Lung microvascular endothelial cell (primary cell): ENCODE measurements at regions not wholly inside any gene's neighbourhood (a gene's known extent, or its start where the extent isn't known, plus 50 kb on each side); places are given as distances from the start of the nearest gene placed in this dataset.
"Not testable (repeated sequence)": the region's sequence is repeated elsewhere in the genome, so short reads cannot be mapped to it uniquely, and the experiment has no call there.

Experiments
- DNase-seq, 2 donors: peaks; one replicate each; pipeline versions ENCODE4 v3.0.0 to v3.0.0-alpha.2; 2010; ENCODE audit warnings: low read depth in 2 of 2

DNA sequence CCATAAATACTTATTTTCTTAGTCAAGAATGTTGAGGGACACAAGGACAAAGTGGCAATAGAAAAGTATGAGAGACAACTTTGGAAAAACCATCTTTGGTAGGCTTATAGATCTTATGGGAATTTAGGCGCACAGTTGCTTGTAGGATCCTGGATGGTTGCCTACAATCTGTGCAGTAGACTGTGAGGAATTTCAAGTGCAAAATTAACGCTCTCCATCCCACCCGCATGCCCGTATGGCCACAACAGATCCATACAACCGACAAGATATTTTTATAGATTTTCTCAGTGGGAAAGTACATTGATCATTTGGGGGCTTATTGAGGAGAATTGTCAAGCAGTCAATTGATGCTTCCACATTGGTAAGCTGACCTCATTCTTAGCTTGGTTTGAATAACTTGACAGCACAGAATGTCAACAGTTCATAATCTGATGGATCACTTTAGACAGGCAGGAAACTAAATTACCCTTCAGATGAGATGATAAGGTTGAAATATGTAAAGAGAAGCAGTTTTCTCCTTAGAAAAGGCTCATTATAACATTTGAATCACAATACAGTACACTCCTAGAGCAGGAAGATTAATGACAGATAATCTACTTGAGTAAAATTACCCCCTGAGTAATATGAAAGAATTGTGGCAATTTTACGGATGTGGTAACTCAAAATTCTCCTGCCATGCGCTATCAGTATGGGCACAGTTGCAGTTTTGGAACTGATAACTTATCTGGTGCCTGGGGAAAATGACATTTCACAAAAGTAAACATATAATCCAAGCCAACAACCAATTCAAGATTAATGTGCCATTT is 479.7 kb downstream of the KIF20B start:
- DNase-seq, result no peak

DNA sequence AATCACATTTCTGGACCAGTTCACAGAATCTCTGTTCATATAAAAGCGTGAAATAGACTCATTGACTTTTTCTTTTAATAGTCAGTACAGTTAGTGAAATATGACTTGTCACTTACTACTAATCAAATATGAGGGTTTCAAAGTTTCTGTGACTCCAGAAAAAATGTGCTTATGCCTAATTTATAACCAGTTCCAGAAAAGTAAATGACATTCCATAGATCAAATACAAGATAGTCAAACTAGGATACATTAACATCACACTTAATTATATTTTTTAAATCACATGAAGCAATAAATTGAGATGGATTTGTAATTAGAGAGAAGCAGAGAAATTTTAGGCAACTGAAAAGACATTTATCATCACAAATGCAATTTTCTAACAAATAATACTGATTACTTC is 491.4 kb downstream of the KIF20B start:
- no peak for DNase-seq

DNA sequence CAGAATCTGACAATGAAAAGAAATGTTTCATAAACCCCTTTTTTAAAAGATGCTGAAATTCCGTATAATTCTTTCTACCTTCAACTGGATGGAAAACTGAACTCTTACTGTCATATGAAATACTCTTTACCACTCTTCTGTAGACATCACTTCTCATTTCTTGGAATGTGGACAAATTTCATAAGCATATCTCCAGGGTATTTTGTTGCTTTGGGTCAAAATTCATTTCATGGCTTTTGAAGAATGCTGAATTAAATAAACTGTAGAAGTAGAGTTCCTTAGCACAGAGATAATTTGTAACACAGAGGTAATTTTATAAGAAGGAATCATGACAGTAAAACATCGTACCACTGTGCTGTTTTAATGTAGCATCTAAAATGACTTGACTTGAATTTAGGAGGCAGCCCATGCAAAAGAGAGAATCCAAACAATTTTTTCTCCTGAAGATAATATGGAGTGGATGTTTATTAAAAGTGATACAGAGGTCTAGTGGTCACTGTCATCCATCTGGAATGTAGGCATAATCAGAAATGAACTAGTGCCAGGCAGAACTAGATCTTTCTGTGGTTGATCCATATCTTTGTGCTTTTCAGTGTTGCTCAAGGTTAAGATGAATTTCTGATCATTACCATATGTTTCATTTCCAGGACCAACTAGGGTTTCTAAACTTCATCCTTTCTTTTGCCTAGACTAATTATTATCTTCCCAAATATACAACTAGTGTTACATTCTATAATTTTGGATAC is 492.0 kb downstream of the KIF20B start:
- DNase-seq, result no peak

GRCh38 chr10:90195288-90195840 is 494.0 kb downstream of the KIF20B start:
- DNase-seq, result no peak

- peak in 1 of 2 donors; percentile 52 for DNase-seq
These were observed 496.4 kb downstream of the KIF20B start for GRCh38 chr10:90197766-90198165.

DNA sequence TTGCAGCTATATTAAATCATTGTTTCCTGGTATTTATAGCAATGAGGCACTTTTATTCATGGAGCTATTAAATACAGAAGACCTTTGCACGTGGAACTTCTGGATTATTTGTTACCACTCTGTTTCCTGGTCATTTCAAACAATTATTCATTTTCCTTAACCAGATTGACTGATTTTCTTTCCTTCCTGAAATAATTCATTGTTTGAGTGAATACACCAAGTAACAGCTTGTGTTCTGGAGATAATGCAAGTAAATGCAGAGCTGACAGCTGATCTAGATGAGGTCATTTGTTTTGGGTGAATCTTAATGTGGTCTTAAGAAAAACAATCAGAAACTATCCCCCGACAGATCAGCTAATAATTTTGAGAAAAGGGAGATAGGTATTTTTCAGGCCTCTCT is 497.7 kb downstream of the KIF20B start:
- DNase-seq, result peak in 1 of 2 donors; percentile 84

DNA sequence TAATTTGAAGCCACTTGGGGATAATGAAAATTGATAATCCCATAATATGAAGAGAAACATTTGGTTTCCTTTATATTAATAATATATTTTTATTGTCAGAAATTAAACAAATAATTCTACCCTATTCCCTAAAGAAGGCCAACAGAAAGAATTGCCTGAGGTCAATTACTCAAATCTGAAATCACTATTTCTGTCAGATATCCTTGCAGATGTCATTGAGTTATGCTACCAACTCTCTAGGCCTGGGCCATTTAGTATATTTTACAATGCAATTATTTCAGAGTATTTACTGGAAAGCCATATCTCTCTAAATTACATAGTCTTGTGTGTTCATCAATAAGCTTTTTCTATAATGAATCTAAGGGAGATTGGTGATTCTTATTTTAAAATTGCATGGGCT is 498.1 kb downstream of the KIF20B start:
- no peak for DNase-seq

DNA sequence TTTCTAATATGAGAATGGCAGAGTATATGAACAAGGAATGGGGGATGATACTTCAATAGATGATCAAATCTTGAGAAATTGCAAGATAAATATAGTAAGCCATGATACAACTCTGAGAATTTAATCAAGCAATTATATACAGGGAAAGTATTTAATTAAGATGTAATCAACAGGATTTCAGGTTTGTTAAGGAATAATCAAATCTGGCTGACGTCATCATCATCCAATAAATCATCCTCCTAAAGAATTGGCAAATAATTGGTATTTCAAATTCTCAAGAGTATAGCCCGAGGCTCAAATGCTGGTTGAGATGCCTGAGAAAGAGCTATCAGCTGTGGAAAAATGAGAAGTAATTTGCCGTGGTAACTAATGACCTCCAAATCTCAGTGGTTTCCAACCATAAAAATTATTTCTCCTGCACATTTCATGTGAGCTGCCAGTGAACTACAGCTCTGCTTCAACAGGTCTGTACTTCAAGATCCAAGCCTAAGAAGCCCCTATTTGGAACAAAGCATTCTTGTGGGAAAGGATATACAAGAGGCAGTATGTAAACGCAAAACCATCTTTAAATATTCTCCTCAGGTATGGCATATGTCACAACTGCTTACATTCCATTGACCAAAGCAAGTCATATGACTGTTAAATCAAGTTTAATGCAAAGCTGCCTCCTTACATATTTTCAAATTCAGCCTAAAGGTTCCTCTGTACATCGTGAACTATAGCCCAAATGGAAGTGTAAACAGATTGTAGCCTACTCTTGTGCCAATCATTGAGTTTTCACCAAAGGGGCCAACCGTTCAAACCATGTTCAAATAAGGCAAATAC is 503.0 kb downstream of the KIF20B start:
- DNase-seq, result no peak

DNA sequence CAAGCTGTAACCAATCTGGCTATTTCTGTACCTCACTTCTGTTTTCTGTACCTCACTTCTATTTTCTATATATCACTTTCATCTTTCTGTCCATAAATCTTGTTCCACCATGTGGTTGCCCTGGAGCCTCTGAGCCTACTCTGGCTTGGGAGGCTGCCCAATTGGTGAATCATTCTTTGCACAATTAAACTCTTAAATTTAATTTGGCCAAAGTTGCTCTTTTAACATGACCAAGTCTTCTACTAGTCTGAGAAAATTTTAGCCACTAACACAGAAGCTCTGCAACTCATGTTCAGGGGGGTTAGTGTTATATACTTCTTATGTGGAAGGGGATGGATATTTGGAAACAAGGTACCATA is 503.5 kb downstream of the KIF20B start:
- no peak for DNase-seq

DNA sequence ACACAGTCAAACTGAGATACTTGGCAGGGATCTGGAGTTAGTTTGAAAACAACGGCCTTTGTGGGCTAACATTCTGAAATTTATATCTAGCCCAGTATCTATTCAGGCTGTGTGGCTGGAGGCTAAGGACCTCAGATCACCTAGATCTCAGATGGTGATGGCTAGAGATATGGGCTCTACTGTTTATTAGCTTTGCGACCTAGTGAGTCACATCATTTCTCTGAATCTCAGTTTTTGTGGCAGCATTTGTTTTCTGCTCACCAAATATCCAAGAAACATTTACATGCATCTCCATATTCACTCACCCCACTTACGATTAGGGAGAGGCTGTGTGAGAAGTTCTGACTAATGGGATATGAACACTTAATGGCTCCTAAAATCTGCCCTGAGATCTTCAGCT is 503.9 kb downstream of the KIF20B start:
- no peak for DNase-seq

GRCh38 chr10:90213346-90213745 is 512.0 kb downstream of the KIF20B start:
- DNase-seq, result peak in 1 of 2 donors; percentile 3

GRCh38 chr10:90218846-90219245 is 517.5 kb downstream of the KIF20B start:
- no peak for DNase-seq

DNA sequence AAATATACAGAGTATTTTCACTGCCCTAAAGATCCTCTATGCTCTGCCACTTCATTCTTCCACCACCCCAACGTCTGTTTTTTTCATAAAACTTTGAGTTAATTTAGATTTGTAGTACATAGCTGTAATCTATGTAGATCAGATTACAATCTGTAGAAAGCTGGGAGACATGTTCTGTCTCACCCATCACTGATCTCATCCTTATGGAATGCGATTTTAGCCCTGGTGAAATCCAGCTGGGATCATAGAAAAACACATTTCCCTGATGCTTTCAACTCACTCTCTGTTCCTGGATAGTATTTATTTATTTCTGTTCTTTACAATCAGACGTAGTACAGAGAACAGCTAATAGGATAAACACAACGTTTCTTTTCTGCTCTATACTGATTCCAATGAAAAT is 521.0 kb downstream of the KIF20B start:
- peak in 1 of 2 donors; percentile 62 for DNase-seq

GRCh38 chr10:90222939-90223338 is 521.5 kb downstream of the KIF20B start:
- DNase-seq, result peak in 1 of 2 donors; percentile 12

DNA sequence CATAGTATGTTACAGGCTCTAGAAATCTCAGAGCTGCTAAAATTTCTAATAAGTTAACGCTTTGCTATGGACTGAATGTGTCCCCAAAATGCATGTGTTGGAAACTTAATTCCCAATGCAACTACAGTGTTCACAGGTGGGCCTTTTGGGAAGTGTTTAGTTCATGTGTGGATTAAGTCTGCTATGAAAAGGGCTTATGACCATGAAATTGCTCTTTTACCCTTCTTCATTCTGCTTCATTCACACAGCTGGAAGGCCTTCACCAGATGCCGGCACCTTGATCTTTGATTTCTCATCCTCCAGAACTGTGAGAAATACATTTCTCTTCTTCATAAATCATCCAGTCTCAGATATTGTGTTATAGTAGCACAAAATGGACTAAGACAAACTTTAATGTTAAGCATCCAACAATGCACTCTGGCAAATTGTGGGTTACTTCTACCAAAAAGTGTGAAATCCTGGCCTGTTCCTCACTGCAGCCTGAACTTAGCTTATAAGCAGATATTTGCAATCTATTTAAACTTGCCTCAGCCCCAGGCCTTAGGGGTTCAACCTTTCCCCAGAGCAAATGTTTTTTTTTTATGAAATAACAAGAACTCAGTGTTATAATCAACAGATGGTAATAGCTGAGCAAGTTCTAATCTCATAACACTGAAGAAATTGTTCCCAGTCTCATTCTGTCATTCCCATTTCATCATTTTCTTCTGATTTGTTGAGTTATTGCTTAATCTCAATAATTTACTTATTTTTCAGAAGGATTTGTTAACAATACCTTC is 523.6 kb downstream of the KIF20B start:
- DNase-seq, result no peak

- DNase-seq, result no peak
These were observed 525.1 kb downstream of the KIF20B start for GRCh38 chr10:90226517-90226916.

GRCh38 chr10:90227217-90227656 is 525.8 kb downstream of the KIF20B start:
- DNase-seq, result peak; percentile 0 to 87

GRCh38 chr10:90227786-90228185 is 526.4 kb downstream of the KIF20B start:
- DNase-seq, result peak in 1 of 2 donors; percentile 19

GRCh38 chr10:90229486-90229885 is 528.1 kb downstream of the KIF20B start:
- DNase-seq, result no peak

GRCh38 chr10:90233805-90234204 is 532.4 kb downstream of the KIF20B start:
- DNase-seq, result not testable (repeated sequence)

DNA sequence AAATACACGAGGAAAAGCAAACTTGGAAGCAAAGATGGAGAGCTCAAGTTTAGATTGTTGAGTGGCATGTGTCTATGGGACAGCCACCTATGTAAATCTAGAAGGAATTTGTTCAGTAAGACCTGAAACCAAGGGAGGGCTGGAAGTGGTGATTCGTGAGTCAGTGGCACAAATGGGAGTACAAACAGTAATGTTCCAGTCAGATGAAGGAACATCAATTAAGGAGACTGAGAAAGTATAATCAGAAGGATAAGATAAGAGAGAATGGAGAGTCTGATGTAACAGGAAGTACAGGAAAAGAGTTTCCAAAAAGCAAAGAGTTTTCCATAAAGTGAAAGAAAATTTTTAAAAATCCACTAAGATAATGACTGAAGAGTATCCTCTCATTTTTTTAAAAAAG is 544.2 kb downstream of the KIF20B start:
- no peak for DNase-seq
